HG02588 (cell line): ENCODE measurements at regions not wholly inside any gene's neighbourhood (a gene's known extent, or its start where the extent isn't known, plus 50 kb on each side); places are given as distances from the start of the nearest gene placed in this dataset.

Experiments used
- ATAC-seq: cut with Tn5 transposase; IDR thresholded peaks from one replicate; pipeline ENCODE4 v1.9.1; 2021; ENCODE audit warnings: mild to moderate bottlenecking, moderate library complexity; ENCODE audit not compliant: unreplicated experiment

GRCh38 chr5:74021126-74021525, 395.1 kb downstream of the ARHGEF28 start:
- no peak for ATAC-seq

GRCh38 chr5:74020503-74020902, 394.5 kb downstream of the ARHGEF28 start:
- ATAC-seq: no peak

- no peak for ATAC-seq
Measured at GRCh38 chr5:74019923-74020322, 393.9 kb downstream of the ARHGEF28 start.

- no peak for ATAC-seq
Measured at GRCh38 chr5:74017786-74018211, 391.8 kb downstream of the ARHGEF28 start.

GRCh38 chr5:74017112-74017511, 391.1 kb downstream of the ARHGEF28 start:
- ATAC-seq: no peak

GRCh38 chr5:74016373-74016772, 390.4 kb downstream of the ARHGEF28 start:
- no peak for ATAC-seq

GRCh38 chr5:74015716-74016115, 389.7 kb downstream of the ARHGEF28 start:
- ATAC-seq: no peak

GRCh38 chr5:74013222-74013621, 387.2 kb downstream of the ARHGEF28 start:
- ATAC-seq: no peak

GRCh38 chr5:74009502-74009901, 383.5 kb downstream of the ARHGEF28 start:
- ATAC-seq: no peak

GRCh38 chr5:74007193-74007592, 381.2 kb downstream of the ARHGEF28 start:
- no peak for ATAC-seq

GRCh38 chr5:73999297-73999696, 373.3 kb downstream of the ARHGEF28 start:
- no peak for ATAC-seq

GRCh38 chr5:73998489-73998888, 372.5 kb downstream of the ARHGEF28 start:
- no peak for ATAC-seq

GRCh38 chr5:73997960-73998359, 372.0 kb downstream of the ARHGEF28 start:
- no peak for ATAC-seq

GRCh38 chr5:73996151-73996755, 370.3 kb downstream of the ARHGEF28 start:
- ATAC-seq: no peak

GRCh38 chr5:73994963-73995362, 369.0 kb downstream of the ARHGEF28 start:
- ATAC-seq: no peak
